ENCODE measurements at regions not wholly inside any gene's neighbourhood (a gene's known extent, or its start where the extent isn't known, plus 50 kb on each side); places are given as distances from the start of the nearest gene placed in this dataset.
A peak's percentile ranks its signal among the peaks of the same experiment; 100 is the strongest.

DNA sequence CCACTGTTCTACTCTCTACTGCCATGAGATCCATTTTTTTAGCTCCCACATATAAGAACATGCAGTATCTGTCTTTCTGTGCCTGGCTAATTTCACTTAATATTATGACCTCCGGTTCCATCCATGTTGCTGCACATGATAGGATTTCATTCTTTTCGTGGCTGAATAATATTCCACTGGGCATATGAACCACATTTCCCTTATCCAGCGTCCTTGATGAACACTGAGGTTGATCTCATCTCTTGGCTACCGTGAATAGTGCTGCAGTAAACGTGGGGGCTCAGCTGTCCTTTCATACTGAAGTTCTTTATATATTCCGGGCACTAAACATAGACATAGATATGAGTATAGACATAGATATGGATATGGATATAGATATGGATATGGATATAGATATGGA, 109.3 kb upstream of the TNRC6C start:
- DNase-seq = no peak

DNA sequence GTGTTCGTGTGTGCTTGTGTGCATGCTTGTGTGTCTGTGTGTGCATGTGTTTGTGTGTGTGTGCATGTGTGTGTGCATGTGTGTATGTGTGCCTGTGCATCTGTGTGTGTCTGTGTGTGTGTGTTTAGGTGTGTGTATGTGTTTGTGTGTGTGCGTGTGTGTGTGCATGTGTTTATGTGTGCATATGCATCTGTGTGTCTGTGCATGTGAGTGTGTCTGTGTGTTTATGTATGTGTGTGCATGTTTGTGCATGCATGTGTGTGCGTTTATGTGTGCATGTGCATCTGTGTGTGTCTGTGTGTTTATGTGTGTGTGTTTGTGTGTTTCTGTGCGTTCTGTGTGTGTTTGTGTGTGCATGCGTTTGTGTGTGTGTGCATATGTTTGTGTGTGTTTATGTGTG, 106.6 kb upstream of the TNRC6C start:
- DNase-seq = no peak

DNA sequence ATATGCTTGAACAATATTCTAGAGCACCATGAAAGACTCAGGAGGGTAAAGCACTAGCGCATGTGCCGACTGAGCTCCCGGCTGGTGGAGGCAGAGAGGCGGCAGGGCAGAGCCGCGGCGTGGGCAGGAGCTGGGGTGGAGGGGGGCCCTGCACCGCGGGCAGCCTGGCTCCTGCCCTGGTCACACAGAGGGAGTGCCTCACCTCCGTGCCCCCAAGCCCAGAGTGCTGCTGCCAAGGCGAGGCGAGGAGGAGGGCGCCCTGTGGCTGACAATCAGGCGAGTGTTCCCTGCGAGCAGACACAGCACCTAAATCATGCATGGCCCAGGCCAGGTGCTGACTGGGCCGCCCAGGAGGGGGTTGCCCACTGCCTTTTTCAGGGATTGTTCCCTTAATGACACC, 105.8 kb upstream of the TNRC6C start:
- DNase-seq = no peak

DNA sequence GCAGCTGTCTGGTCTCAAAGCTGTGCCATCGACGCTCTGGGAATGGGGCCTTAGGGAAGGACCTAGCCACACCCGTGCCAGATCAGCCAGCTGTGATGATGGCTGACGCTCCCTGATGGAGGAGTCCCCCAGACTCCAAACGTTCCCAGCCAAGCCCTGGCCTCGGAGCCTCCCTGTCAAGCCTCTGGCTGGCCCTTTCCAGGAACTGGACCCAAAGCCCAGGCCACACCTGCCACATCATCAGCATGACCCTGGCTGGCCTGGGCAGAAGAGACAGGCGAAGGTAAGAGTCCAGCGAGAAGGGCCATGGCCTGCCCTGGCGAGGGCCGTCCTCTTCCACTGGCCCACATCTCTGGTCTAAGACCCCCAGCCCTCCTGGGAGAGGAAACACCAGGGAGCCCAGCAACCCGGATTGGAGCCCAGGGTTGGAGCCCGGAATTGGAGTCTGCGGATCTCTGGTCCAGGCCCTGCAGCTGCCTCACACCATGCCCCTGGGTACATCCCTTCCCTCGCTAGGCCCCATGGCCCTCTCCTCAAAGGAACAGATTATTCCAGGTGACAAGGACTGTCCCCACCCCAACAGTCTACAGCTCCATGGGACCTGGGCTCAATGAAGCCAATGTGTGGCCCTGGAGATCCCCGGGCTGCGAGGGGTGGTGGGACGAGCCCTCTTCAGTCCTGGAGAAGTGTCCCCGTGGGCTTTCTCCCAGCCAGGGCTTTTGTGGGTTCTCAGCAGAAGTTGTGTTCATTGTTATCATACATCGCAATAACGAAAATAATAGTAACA, 105.1 kb upstream of the TNRC6C start:
- no peak for DNase-seq

DNA sequence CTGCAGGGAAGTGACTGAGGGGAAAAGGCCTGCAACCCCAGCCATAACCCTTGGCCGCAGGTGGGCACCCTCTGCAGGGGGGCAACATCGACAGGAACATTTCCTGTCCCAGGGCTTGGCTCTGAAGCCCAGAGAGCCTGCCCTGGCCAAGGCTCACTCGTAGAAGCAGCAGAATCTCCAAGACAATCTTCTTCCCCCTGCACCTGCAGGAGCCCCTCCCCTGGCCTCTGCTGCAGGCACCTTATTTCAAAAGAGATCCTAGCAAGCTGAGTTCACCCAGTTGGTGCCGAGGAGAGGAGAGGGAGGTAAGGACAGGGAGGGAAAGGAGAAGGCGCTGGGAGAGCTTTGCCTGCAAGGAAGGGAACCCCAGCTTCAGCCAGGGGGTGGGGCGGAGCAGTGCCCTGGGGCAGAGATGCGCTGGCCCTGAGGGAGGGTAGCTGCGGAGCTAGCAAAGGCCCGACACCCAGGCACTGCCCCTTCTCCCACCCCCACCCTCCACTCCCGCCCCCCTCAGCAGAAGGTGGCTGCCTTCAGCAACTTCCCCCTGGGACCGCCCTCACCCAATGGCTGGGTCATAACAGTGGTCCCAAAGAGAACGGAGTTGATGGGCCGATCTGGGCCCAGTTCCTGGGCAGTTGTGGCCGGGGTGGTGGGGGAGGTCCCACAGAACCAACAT, 104.3 kb upstream of the TNRC6C start:
- DNase-seq = no peak

DNA sequence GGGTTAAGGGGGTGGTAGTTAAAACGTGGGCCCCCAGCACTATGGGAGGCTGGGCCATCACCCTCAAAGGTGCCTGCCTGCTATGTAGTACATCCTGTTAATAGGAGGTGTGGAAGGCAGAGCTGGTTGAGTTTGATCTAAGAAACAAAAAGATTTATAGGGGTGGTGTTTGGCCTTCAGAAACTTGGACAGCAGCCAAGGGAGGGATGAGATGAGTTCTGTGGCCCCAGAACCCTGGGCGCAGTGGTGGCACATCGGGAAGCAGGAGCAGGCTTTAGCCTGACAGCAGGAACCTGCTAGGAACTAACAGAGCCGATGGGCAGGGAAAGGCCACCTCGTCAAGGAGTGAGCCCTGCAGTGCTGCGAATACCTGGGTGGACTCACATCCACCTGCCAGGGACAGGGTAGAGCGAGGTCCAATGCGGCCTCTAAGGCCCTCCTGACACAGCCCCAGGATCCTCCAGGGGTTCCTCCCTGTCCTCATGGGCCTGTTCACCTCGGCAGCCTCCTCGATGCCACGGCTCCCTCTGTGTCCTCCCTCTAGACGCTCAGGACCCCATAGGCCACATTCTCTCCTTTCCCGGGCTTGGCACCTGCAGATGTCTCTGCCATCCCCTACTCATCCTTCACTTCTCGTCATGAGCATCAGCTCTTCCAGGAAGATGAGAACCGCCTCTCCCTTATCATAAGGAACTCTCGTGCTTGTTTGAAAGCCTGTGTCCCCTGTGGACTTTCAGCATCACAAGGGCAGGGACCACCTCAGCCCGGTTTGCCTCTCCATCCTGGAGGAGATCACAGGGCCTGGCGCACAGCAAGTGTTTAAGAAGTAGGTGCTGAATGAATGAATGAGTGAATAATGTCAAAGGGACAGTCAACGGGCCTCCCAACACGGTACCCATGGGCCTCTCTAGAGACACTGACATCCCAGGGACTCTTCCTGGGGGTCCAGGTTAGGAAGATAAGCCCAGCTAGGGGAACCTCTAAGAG, 103.5 kb upstream of the TNRC6C start:
- no peak for DNase-seq

DNA sequence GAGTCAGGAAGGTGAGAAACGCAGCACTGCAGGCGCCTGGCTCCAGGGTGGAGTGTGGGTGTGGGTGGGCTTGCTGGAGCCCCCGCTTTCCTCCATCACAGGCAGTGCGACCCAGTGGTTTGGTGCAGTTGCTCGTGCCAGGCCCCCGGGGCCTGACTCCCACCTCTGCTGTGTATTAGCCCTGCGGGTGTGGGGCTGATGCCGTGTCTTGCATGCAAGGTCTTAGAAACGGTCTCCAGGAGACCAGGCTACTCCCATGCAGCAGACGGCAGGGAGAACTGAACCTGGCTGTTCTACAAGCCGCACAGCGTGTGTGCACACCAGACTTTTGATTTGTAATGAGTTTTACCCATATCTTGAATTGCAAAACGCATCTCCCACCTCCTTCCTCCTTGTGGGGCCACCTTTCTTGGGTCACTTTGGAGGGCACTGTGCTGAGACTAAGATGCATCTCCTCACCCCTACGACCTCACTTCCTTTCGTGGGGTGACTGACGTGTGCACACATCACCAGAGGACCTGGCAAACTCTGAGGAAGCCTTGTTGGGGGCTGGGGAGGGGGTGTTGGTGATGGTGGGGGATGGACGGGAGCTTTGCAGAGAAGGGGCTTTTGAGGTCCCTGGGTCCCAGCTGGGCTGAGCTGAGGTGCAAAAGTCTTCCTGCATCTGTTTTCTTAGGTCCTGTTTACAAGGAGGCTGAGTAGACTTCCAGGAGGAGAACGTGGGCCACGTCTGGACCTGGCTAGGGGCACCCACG, 101.8 kb upstream of the TNRC6C start:
- DNase-seq = no peak

DNA sequence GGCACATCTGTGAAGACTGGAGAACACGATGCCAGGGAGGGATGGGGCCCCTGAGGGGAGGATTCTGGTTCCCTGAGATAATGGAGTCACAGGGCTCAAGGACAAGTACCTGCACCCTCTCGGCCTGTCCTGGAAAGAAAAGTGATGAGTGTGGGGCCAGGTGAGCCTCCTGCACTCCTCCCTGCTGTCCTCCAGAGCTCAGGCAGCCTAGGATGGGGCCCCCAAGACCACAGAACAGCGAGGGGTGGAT, 101.3 kb upstream of the TNRC6C start:
- DNase-seq = no peak

DNA sequence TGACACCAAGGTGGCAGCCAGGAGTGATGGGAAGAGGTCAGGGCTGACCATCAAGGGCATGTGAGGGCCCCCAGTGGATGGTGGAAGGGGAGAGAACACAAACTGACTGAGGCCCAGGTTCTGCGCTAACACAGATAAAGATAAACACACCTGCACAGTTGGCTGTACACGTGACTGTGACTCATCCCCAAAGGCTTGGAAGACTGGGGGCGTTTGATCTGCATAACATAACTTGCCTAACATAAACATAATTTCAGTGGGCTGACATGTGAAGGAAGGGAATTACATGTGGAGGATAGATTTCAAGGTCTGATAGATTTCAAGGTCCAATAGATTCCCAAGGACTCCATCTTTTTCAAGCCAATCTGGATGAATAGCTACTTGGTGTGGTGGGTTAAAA, 100.9 kb upstream of the TNRC6C start:
- DNase-seq = no peak

DNA sequence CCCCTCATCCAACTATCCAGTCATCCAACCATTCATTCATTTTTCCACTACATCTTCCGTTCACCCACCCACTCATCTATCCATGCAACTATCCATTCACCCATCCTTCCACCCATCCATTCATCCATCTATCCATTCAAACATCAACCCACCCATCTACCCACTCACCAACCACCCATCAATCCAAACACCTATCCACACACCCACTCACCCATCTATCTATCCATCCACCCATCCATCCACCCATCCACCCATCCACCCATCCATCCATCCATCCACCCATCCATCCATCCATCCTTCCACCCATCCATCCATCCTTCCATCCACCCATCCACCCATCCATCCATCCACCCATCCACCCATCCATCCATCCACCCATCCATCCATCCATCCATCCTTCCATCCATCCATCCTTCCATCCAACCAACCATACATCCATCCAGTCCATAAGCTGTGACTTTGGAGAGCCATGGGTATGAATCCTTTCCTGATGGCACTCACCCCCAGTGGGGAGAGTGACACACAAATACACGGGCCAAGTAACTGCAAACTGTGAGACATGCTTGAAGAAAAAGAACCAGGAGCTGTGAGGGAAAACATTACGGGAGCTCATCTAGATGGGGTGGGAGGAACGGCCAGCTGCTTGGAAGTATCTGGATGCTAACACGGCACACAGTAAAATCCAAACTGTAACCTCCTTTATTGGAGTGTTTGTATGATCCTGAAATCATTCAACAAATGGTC, 100.0 kb upstream of the TNRC6C start:
- DNase-seq = no peak

DNA sequence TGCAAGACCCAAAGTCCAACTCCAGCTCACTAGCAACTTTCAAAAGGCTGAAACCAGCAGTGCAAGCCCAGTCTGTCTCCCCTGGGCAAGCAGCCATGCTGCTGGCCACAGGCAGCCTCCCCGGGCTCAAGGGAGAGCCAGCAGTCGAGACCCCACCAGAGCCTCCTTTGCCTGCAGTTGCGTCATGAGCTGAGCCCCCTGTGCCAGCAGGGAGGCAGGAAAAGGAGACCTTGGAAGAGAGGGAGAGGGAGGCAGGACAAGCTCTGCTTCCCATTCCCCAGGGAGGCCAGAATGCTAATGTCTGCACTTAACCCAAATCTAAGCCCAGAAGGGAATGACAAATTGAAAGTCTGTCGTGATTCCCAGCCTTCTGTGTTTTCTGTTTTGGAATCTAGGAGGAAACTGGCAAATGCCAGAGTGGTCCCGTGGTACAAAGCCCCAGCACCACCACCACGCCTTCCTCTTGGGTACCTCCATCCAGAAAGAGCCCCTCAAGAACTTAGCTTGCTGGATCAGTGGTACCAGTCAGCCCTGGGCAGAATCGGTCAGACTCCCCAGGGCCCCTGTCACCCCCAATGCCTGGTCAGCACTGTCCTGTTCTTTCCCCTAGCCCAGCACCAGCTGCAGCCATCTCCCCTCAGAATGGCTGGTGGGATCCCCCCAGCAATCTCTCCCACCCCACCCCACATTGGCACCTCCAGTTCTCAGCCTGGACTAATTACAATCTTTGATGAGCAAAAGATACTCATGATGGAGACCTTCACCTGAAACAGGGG, 99.3 kb upstream of the TNRC6C start:
- no peak for DNase-seq

DNA sequence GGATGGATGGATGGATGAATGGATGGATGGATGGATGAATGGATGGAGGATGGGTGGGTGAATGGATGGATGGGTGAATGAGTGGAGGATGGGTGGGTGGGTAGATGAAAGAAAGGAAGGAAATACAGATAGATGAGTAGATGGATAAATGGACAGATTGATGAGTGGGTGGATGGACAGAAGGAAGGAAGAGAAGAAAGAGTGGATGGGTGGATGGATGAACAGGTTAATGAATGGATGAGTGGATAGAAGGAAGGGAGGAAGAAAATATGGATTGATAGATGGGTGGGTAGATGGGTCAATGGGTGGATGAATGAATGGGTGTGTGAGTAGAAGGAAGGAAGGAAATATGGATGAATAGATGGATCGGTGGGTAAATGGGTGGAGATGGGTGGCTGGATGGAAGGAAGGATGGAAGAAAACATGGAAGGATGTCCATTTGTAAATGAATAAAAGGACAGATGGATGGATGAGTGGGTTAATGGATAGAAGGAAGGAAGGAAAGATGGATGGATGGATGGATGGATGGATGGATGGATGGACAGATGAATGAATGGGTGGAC, 97.3 kb upstream of the TNRC6C start:
- no peak for DNase-seq

DNA sequence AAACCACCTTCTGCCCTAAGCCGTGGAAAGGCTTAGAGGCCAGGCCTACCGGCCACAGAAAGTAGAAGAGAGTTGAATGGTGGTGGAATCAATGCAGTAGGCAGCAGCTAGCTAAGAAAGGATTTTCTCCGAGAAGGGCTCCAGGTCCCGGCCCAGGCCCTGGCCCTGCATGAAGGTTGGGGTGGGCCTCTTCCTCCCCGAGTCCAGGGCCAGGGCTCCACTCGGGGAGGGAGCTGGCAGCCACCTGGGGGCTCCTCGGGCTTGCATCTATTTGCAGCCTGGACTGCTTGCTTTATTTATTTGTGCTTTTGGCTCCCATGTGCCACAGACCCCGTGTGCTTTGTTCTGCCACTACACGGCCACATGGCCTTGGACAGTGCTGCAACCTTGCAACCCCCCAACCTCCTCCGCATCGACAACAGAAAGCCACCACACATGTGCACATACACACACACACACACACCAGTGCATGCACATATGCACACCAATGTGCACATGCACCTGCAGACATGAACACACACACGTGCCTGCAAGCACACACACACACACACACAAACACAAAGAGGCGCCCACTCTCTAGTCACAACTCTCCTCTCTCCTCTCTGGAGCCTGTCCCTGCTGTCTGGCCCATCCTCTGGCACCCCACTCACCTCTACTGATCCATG, 96.4 kb upstream of the TNRC6C start:
- no peak for DNase-seq

DNA sequence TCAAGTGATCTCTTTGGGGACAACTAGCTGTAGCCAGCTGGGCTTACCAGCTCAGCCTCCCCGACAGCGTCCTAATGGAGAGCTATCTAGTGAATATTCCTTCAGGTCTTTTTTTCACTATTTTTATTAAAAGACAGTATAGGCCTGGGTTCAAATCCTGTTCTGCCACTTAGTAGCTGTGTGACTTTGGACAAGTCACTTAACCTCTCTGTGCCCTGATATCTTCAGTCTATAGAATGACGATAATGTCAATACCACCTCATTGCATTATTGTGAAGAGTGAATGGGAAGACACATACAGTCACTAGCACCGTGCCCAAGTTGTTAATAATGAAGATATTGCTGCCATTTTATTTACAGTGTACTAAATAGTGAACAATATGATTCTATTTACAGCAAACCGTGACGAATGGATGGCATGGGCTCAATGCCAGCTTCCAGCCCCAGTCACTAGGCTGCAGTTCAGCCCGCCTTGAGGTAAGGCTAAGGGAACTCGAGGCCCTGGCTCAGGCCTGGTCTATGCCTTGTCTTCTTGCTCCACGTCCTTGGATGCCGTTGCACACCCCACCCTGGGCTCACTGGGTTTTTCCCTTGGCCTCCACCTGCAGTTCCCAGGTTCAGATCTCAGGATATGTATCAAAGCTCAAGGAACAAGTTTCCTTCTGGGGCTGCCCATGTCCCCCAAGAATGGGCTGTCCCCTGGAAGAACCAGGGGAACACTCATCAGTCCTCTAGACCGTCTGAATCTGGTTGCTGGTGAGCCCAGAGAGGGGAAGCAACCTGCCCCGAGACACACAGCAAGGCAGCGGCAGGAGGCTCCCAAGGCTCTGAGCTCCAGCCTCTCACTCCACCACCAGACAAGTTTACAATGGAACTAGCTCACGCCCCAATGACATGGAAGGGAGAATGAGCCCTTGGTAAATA, 95.4 kb upstream of the TNRC6C start:
- DNase-seq = peak in 1 of 2 experiments; percentile 66

DNA sequence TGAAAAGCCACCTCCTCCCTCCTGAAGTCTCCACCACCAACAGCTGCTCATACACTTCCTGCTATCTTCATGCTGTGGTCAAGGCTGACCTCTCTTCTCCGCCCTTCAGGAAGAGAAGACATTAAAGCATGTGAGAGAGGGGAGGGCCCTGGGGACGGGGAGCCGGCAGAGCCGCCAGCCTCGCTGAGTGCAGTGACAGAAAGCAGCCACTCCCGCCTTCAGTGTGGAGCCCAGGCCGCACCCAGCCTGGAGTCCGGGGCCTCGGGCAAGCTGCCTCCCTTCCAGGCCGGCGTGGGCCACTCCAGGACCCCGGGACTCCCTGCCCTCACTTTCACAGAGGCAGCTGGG, 94.7 kb upstream of the TNRC6C start:
- DNase-seq = peak; percentile 45 to 66

DNA sequence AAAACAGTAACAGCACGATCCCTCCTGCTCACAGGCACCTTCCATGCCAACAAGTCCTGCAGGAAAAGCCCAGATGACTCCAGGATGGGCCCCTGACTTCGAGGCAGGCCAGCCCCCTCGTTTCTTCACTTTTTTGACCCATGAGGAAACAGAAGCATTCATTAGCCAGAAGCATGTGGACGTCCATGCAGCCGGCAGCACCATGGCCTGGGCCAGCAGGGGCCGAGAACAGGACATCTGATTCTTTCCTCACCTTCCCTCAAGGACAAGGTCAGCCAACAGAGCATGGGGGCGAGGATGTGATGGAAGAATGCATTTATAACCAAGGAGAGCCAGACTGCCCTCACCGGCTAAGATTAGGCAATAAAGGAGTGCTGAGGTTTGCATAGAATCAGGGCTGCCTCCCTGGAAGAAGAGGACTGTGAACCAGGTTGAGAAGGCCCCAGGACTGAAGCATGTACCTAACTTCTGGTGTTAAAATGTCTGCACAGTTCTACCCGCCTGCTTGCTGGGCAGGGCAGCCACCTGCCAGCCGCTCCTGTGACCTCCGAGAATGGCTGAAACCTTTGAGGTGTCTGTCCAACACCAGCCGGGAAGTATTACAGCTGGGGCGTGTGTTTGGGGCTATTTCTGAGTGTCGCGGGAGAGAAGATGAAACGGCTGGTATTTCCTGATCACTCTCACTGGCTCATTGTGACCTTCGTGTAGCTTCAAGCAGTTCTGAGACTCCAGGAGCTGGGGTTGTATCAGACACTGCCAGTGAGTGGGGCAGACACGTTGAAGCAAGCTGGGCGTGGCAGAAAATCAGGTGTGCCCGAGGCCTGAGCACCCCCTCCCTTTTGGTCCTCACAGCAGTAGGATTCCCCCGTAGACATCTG, 94.0 kb upstream of the TNRC6C start:
- DNase-seq = no peak

DNA sequence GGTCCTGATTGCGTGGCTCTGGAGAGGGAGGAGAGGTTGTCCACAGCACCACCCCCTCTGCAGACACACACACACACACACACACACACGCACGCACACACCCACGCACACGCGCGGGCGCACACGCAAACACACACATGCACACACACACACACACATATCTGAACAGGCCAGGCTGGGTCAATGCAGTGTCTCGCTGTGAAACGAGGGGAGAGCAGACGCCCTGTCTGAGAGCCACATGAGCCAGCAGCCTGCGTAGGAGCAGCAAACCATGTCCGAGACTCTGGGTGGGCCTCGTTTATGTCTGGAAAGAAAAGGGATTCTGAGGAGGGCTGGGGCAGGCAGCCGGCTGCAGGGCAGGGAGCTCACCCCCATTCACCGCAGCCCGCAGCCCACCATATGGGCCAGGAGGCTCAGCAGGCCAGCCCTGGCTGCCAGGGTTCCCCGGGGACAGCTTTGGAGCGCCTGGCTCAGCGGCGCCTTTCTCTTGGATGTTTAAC, 93.3 kb upstream of the TNRC6C start:
- DNase-seq = no peak

DNA sequence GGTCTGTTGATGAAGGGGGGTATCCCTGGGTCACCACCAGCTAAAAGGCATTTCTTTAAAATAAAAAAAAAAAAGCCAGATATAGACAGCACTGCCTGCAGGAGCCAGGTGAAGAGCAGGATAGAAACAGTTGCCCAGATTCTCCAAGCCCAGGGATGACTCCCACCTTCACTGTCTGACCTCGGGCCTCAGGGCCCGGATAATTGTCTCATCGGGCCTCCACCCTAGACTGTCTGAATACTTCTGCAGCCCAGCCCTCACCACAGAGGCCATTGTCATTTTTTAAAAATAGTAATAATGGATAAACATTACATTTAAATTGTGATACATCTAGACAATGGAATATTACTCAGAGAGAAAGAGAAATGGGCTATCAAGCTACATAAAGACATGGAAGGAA, 92.8 kb upstream of the TNRC6C start:
- no peak for DNase-seq
